HCT116 (cell line): ENCODE measurements at regions not wholly inside any gene's neighbourhood (a gene's known extent, or its start where the extent isn't known, plus 50 kb on each side); places are given as distances from the start of the nearest gene placed in this dataset.

Experiments
- REST ChIP-seq: IDR thresholded peaks from 2 replicates; pipeline ENCODE4 v1.6.1; 2012; ENCODE audit warnings: low read depth
- TF ChIP-seq, protein P1 (sequence below), 3 experiments: fragments of 200-600 bp in 1 of 3; sonication (generic) in 1 of 3; IDR thresholded peaks in 2 of 3; conservative IDR thresholded peaks in 1 of 3; 2 replicates each; pipeline ENCODE4 v1.5.1; 2012 to 2017; ENCODE audit warnings: low read depth in 2 of 3, low read length in 2 of 3, antibody characterized with exemption in 1 of 3, borderline replicate concordance in 1 of 3, control low read depth in 1 of 3, mild to moderate bottlenecking in 1 of 3, mixed read lengths in 1 of 3, mixed run types in 1 of 3, moderate library complexity in 1 of 3; ENCODE audit not compliant: insufficient read depth in 1 of 3

- no peak for TF ChIP-seq REST
- TF ChIP-seq, protein P1, sequence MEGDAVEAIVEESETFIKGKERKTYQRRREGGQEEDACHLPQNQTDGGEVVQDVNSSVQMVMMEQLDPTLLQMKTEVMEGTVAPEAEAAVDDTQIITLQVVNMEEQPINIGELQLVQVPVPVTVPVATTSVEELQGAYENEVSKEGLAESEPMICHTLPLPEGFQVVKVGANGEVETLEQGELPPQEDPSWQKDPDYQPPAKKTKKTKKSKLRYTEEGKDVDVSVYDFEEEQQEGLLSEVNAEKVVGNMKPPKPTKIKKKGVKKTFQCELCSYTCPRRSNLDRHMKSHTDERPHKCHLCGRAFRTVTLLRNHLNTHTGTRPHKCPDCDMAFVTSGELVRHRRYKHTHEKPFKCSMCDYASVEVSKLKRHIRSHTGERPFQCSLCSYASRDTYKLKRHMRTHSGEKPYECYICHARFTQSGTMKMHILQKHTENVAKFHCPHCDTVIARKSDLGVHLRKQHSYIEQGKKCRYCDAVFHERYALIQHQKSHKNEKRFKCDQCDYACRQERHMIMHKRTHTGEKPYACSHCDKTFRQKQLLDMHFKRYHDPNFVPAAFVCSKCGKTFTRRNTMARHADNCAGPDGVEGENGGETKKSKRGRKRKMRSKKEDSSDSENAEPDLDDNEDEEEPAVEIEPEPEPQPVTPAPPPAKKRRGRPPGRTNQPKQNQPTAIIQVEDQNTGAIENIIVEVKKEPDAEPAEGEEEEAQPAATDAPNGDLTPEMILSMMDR (IDR thresholded peaks at IDR 0.05 in 2 of 3, conservative IDR thresholded peaks at IDR 0.05 in 1 of 3; ENCODE audit: borderline replicate concordance in 1 of 3, insufficient read depth in 1 of 3, low read depth in 2 of 3, low read length in 2 of 3): no peak
Measured at GRCh38 chr16:85239871-85240270, 127.6 kb upstream of the CIBAR2 start.
